HL-60 (cell line): ENCODE measurements at regions not wholly inside any gene's neighbourhood (a gene's known extent, or its start where the extent isn't known, plus 50 kb on each side); places are given as distances from the start of the nearest gene placed in this dataset.
"Not testable (repeated sequence)": the region's sequence is repeated elsewhere in the genome, so short reads cannot be mapped to it uniquely, and the experiment has no call there.

ENCODE experiments used
- DNase-seq, 2 experiments: peaks; one replicate each; pipeline ENCODE4 v3.0.0-alpha.2; 2010 to 2020; ENCODE audit warnings: low read depth in 1 of 2, low spot score in 1 of 2
- H3K27ac ChIP-seq: fragments of 250-450 bp; sonication (Bioruptor Pico); replicated peaks from 2 replicates; pipeline ENCODE4 v1.5.1; 2020; ENCODE audit warnings: mild to moderate bottlenecking, moderate library complexity
- H3K27me3 ChIP-seq: fragments of 250-450 bp; sonication (Bioruptor Pico); 2 replicates; pipeline ENCODE4 v1.5.1; 2021; ENCODE audit warnings: mild to moderate bottlenecking, moderate library complexity; ENCODE audit not compliant: insufficient read depth, poor library complexity, severe bottlenecking
- H3K4me3 ChIP-seq: replicated peaks from 2 replicates; pipeline ENCODE4 v1.5.1; 2011; ENCODE audit warnings: mild to moderate bottlenecking, control low read depth, low read length; ENCODE audit not compliant: insufficient read depth

- H3K4me3 ChIP-seq, H3K27ac ChIP-seq, H3K27me3 ChIP-seq: not testable (repeated sequence)
- peak in 1 of 2 experiments; percentile 6 for DNase-seq
These were observed 571.7 kb upstream of the TGIF2LX start for GRCh38 chrX:89350024-89350423.

- H3K27me3 ChIP-seq, H3K4me3 ChIP-seq, H3K27ac ChIP-seq, DNase-seq: not testable (repeated sequence)
These were observed 551.8 kb upstream of the TGIF2LX start for GRCh38 chrX:89369904-89370303.

GRCh38 chrX:89393004-89393403, 528.7 kb upstream of the TGIF2LX start:
- H3K27ac ChIP-seq, H3K27me3 ChIP-seq, H3K4me3 ChIP-seq: not testable (repeated sequence)
- DNase-seq = peak in 1 of 2 experiments; percentile 38

- DNase-seq = not testable (repeated sequence)
These were observed 518.9 kb upstream of the TGIF2LX start for GRCh38 chrX:89402818-89403217.

GRCh38 chrX:89405148-89405547, 516.6 kb upstream of the TGIF2LX start:
- not testable (repeated sequence) for H3K27me3 ChIP-seq, H3K4me3 ChIP-seq, DNase-seq, H3K27ac ChIP-seq

More at GRCh38 chrX:89402818-89403217, 518.9 kb upstream of the TGIF2LX start:
- H3K27ac ChIP-seq, H3K4me3 ChIP-seq, H3K27me3 ChIP-seq: not testable (repeated sequence)

GRCh38 chrX:89416930-89417329, 504.8 kb upstream of the TGIF2LX start:
- H3K27ac ChIP-seq, H3K4me3 ChIP-seq, DNase-seq: not testable (repeated sequence)

GRCh38 chrX:89432652-89433231, 489.0 kb upstream of the TGIF2LX start:
- DNase-seq, H3K4me3 ChIP-seq, H3K27ac ChIP-seq, H3K27me3 ChIP-seq: not testable (repeated sequence)

More at GRCh38 chrX:89416930-89417329, 504.8 kb upstream of the TGIF2LX start:
- H3K27me3 ChIP-seq = not testable (repeated sequence)
